ENCODE measurements at regions not wholly inside any gene's neighbourhood (a gene's known extent, or its start where the extent isn't known, plus 50 kb on each side); places are given as distances from the start of the nearest gene placed in this dataset.

DNA sequence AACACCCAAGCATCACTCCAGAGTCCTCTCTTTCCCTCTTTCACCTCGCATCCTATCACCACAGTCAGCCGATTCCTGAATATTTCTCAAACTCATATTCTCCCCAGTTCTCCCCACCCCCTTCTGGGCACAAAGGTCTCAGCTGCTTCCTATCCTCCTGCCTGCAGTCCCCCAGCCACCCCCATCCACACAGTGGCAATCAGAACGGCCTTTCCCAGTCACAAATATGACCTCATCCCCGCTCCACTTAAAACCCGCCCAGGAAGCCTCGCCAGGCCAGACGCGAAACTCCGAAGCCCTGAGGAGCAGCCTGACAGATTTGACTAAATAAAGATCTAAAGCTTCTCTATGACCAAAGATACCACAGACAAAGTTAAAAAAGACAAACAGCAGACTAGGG is 49.9 kb upstream of the LINGO1 start (continued):
- TF ChIP-seq, protein P1, sequence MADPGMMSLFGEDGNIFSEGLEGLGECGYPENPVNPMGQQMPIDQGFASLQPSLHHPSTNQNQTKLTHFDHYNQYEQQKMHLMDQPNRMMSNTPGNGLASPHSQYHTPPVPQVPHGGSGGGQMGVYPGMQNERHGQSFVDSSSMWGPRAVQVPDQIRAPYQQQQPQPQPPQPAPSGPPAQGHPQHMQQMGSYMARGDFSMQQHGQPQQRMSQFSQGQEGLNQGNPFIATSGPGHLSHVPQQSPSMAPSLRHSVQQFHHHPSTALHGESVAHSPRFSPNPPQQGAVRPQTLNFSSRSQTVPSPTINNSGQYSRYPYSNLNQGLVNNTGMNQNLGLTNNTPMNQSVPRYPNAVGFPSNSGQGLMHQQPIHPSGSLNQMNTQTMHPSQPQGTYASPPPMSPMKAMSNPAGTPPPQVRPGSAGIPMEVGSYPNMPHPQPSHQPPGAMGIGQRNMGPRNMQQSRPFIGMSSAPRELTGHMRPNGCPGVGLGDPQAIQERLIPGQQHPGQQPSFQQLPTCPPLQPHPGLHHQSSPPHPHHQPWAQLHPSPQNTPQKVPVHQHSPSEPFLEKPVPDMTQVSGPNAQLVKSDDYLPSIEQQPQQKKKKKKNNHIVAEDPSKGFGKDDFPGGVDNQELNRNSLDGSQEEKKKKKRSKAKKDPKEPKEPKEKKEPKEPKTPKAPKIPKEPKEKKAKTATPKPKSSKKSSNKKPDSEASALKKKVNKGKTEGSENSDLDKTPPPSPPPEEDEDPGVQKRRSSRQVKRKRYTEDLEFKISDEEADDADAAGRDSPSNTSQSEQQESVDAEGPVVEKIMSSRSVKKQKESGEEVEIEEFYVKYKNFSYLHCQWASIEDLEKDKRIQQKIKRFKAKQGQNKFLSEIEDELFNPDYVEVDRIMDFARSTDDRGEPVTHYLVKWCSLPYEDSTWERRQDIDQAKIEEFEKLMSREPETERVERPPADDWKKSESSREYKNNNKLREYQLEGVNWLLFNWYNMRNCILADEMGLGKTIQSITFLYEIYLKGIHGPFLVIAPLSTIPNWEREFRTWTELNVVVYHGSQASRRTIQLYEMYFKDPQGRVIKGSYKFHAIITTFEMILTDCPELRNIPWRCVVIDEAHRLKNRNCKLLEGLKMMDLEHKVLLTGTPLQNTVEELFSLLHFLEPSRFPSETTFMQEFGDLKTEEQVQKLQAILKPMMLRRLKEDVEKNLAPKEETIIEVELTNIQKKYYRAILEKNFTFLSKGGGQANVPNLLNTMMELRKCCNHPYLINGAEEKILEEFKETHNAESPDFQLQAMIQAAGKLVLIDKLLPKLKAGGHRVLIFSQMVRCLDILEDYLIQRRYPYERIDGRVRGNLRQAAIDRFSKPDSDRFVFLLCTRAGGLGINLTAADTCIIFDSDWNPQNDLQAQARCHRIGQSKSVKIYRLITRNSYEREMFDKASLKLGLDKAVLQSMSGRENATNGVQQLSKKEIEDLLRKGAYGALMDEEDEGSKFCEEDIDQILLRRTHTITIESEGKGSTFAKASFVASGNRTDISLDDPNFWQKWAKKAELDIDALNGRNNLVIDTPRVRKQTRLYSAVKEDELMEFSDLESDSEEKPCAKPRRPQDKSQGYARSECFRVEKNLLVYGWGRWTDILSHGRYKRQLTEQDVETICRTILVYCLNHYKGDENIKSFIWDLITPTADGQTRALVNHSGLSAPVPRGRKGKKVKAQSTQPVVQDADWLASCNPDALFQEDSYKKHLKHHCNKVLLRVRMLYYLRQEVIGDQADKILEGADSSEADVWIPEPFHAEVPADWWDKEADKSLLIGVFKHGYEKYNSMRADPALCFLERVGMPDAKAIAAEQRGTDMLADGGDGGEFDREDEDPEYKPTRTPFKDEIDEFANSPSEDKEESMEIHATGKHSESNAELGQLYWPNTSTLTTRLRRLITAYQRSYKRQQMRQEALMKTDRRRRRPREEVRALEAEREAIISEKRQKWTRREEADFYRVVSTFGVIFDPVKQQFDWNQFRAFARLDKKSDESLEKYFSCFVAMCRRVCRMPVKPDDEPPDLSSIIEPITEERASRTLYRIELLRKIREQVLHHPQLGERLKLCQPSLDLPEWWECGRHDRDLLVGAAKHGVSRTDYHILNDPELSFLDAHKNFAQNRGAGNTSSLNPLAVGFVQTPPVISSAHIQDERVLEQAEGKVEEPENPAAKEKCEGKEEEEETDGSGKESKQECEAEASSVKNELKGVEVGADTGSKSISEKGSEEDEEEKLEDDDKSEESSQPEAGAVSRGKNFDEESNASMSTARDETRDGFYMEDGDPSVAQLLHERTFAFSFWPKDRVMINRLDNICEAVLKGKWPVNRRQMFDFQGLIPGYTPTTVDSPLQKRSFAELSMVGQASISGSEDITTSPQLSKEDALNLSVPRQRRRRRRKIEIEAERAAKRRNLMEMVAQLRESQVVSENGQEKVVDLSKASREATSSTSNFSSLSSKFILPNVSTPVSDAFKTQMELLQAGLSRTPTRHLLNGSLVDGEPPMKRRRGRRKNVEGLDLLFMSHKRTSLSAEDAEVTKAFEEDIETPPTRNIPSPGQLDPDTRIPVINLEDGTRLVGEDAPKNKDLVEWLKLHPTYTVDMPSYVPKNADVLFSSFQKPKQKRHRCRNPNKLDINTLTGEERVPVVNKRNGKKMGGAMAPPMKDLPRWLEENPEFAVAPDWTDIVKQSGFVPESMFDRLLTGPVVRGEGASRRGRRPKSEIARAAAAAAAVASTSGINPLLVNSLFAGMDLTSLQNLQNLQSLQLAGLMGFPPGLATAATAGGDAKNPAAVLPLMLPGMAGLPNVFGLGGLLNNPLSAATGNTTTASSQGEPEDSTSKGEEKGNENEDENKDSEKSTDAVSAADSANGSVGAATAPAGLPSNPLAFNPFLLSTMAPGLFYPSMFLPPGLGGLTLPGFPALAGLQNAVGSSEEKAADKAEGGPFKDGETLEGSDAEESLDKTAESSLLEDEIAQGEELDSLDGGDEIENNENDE (IDR thresholded peaks at IDR 0.05; ENCODE audit: insufficient replicate concordance, low read length), result no peak
- TF ChIP-seq, protein P2, sequence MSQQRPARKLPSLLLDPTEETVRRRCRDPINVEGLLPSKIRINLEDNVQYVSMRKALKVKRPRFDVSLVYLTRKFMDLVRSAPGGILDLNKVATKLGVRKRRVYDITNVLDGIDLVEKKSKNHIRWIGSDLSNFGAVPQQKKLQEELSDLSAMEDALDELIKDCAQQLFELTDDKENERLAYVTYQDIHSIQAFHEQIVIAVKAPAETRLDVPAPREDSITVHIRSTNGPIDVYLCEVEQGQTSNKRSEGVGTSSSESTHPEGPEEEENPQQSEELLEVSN (IDR thresholded peaks at IDR 0.05), result no peak
- TF ChIP-seq RBBP5 (IDR thresholded peaks at IDR 0.05; ENCODE audit: borderline replicate concordance, low read depth, low read length), result no peak
- TF ChIP-seq BACH1 (IDR thresholded peaks at IDR 0.05; ENCODE audit: low read length), result no peak
- no peak for TF ChIP-seq CREB1 (IDR thresholded peaks at IDR 0.05)
- TF ChIP-seq, protein P3, sequence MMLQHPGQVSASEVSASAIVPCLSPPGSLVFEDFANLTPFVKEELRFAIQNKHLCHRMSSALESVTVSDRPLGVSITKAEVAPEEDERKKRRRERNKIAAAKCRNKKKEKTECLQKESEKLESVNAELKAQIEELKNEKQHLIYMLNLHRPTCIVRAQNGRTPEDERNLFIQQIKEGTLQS (IDR thresholded peaks at IDR 0.05; ENCODE audit: insufficient read depth, low read depth, low read length), result no peak
- TF ChIP-seq SIN3A (conservative IDR thresholded peaks at IDR 0.05 in 1 of 2, IDR thresholded peaks at IDR 0.05 in 1 of 2; ENCODE audit: low read depth in 1 of 2, low read length in 2 of 2), result no peak
- TF ChIP-seq RFX5 (IDR thresholded peaks at IDR 0.05; ENCODE audit: borderline replicate concordance, low read depth, low read length), result no peak
- TF ChIP-seq YY1 (IDR thresholded peaks at IDR 0.05; ENCODE audit: low read depth, low read length), result no peak

All from H1 (cell line).